DOHH2 (cell line): ENCODE measurements at regions not wholly inside any gene's neighbourhood (a gene's known extent, or its start where the extent isn't known, plus 50 kb on each side); places are given as distances from the start of the nearest gene placed in this dataset.

Experiments used
- EZH2phosphoT487 ChIP-seq: fragments of 200-600 bp; sonication (generic); IDR thresholded peaks from 2 replicates; pipeline ENCODE4 v1.6.1; 2017; ENCODE audit warnings: borderline replicate concordance, mild to moderate bottlenecking, antibody characterized with exemption, low read length, moderate library complexity, mixed read lengths
- TF ChIP-seq, protein P1 (sequence below): fragments of 200-600 bp; sonication (generic); IDR thresholded peaks from one replicate; pipeline ENCODE4 v1.5.1; 2014; ENCODE audit warnings: antibody characterized with exemption, mild to moderate bottlenecking, low read depth, low read length; ENCODE audit not compliant: poor library complexity, severe bottlenecking

- TF ChIP-seq, protein P1, sequence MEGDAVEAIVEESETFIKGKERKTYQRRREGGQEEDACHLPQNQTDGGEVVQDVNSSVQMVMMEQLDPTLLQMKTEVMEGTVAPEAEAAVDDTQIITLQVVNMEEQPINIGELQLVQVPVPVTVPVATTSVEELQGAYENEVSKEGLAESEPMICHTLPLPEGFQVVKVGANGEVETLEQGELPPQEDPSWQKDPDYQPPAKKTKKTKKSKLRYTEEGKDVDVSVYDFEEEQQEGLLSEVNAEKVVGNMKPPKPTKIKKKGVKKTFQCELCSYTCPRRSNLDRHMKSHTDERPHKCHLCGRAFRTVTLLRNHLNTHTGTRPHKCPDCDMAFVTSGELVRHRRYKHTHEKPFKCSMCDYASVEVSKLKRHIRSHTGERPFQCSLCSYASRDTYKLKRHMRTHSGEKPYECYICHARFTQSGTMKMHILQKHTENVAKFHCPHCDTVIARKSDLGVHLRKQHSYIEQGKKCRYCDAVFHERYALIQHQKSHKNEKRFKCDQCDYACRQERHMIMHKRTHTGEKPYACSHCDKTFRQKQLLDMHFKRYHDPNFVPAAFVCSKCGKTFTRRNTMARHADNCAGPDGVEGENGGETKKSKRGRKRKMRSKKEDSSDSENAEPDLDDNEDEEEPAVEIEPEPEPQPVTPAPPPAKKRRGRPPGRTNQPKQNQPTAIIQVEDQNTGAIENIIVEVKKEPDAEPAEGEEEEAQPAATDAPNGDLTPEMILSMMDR, result no peak
- TF ChIP-seq EZH2phosphoT487, result no peak
Measured at GRCh38 chr6:151757506-151757955, 50.0 kb upstream of the ESR1 start.
